KMS-11 (cell line): ENCODE measurements at regions not wholly inside any gene's neighbourhood (a gene's known extent, or its start where the extent isn't known, plus 50 kb on each side); places are given as distances from the start of the nearest gene placed in this dataset.

ENCODE experiments used
- H2AFZ ChIP-seq: fragments of 200-600 bp; sonication (generic); 2 replicates; pipeline ENCODE4 v1.6.1; 2016; ENCODE audit warnings: antibody characterized with exemption, mixed run types, low read depth
- H3K27ac ChIP-seq: fragments of 200-600 bp; sonication (generic); 2 replicates; pipeline ENCODE4 v1.6.1; 2016; ENCODE audit warnings: mild to moderate bottlenecking, mixed run types
- H3K27me3 ChIP-seq: fragments of 200-600 bp; sonication (generic); 2 replicates; pipeline ENCODE4 v1.6.1; 2017; ENCODE audit warnings: mild to moderate bottlenecking, low read depth, mixed run types, moderate library complexity; ENCODE audit not compliant: insufficient read depth
- H3K36me3 ChIP-seq: fragments of 200-600 bp; sonication (generic); 2 replicates; pipeline ENCODE4 v1.6.1; 2017; ENCODE audit warnings: mild to moderate bottlenecking, mixed run types; ENCODE audit not compliant: insufficient read depth
- H3K4me1 ChIP-seq: fragments of 200-600 bp; sonication (generic); 2 replicates; pipeline ENCODE4 v1.6.1; 2016; ENCODE audit warnings: mild to moderate bottlenecking, low read depth, mixed run types; ENCODE audit not compliant: poor library complexity, severe bottlenecking
- H3K4me2 ChIP-seq: fragments of 200-600 bp; sonication (generic); 2 replicates; pipeline ENCODE4 v1.7.0; 2016; ENCODE audit warnings: mild to moderate bottlenecking, mixed run types
- H3K4me3 ChIP-seq: fragments of 200-600 bp; sonication (generic); IDR thresholded peaks from 2 replicates; pipeline ENCODE4 v1.6.1; 2017; ENCODE audit warnings: low read depth, low read length, mixed read lengths; ENCODE audit not compliant: insufficient read depth
- H3K79me2 ChIP-seq: fragments of 200-600 bp; sonication (generic); 2 replicates; pipeline ENCODE4 v1.6.1; 2016; ENCODE audit warnings: low read depth, mixed run types; ENCODE audit not compliant: insufficient read depth
- H3K9ac ChIP-seq: fragments of 200-600 bp; sonication (generic); 2 replicates; pipeline ENCODE4 v1.6.1; 2016; ENCODE audit warnings: mild to moderate bottlenecking, mixed run types
- H4K20me1 ChIP-seq: fragments of 200-600 bp; sonication (generic); 2 replicates; pipeline ENCODE4 v1.6.1; 2016; ENCODE audit warnings: mild to moderate bottlenecking, mixed run types; ENCODE audit not compliant: insufficient read depth
- TF ChIP-seq, protein P1 (sequence below): fragments of 200-600 bp; sonication (generic); conservative IDR thresholded peaks from 2 replicates; pipeline ENCODE4 v1.6.1; 2017; ENCODE audit warnings: low read depth, mild to moderate bottlenecking, antibody characterized with exemption, low read length, moderate library complexity, mixed read lengths

DNA sequence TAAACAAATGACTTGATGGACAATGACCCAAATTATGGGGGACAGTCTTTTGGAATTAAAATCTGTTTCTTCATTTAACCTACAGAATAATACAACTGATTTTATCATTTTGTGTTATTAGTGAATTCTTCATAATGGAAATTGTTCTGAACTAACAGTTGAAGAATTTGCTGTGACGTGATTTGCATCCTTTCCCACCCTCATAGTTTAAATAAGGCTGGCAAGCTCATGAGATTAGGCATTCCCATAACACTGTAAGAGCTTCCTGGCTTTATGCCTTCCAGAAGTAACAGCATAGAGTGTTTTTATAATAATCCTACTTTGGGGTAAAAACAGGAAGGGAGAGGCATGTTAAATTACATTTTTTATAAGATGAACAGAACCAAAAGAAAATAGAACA is 95.7 kb downstream of the ATP6V1G3 start:
- Histone ChIP-seq H3K27ac (no peak overlapping the region), H2AFZ (no peak overlapping the region), H3K27me3 (no peaks in the 10 kb centered on the region)

DNA sequence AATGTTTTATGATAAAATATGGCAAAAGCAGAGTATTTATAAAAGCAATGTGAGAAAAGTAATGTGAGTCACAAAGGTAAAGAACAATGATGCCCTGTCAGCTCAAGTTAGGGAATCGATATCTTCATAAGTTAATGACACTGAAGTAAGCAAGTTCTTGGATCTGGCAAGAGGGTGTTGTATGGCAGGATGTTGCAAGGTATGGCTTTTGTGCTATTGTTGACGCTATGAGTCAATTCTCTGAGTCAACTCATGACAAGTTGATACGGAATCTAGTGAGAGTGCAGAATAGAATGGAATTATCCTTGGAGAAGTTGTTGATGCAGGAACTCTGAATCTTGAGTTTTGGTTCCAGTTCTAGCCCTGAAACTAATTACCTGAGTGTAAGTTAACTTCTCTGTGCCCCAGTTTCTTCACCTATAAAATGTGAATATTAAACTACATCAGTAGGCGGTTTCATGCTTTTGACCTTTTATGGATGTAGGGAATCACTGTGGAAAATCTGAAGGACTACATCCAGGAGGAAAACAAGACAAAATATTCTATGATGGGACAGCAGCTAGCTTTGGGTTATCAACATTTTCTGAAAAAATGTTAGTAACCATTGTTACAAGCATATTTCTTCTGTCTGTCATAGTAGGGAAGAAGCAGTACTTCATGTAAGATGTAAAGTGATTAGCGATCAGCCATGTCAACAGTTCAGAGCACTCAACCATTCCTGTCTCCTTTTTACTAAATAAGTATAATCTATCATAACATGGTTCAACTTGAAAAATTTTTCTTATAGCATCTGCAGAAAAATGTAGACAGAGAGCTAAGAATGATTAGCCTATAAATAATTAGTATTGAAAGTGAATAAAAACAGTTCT is 96.9 kb downstream of the ATP6V1G3 start:
- no peak overlapping the region for H3K9ac ChIP-seq
- H2AFZ ChIP-seq, result no peak overlapping the region
- no peaks in the 10 kb centered on the region for H3K4me1 ChIP-seq
- no peaks in the 10 kb centered on the region for H3K36me3 ChIP-seq
- no peaks in the 10 kb centered on the region for H3K27me3 ChIP-seq
- no peaks in the 10 kb centered on the region for H4K20me1 ChIP-seq
- no peak overlapping the region for H3K4me3 ChIP-seq
- H3K79me2 ChIP-seq, result no peaks in the 10 kb centered on the region
- H3K4me2 ChIP-seq, result no peak overlapping the region
- no peak overlapping the region for H3K27ac ChIP-seq
- TF ChIP-seq, protein P1, sequence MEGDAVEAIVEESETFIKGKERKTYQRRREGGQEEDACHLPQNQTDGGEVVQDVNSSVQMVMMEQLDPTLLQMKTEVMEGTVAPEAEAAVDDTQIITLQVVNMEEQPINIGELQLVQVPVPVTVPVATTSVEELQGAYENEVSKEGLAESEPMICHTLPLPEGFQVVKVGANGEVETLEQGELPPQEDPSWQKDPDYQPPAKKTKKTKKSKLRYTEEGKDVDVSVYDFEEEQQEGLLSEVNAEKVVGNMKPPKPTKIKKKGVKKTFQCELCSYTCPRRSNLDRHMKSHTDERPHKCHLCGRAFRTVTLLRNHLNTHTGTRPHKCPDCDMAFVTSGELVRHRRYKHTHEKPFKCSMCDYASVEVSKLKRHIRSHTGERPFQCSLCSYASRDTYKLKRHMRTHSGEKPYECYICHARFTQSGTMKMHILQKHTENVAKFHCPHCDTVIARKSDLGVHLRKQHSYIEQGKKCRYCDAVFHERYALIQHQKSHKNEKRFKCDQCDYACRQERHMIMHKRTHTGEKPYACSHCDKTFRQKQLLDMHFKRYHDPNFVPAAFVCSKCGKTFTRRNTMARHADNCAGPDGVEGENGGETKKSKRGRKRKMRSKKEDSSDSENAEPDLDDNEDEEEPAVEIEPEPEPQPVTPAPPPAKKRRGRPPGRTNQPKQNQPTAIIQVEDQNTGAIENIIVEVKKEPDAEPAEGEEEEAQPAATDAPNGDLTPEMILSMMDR, result no peak

More for the DNA sequence above, 95.7 kb downstream of the ATP6V1G3 start:
- Histone ChIP-seq H3K4me3 (no peak overlapping the region), H3K4me1 (peaks cover 11% of the 10 kb centered on the region), H3K36me3 (no peaks in the 10 kb centered on the region), H3K9ac (no peak overlapping the region), H3K4me2 (no peak overlapping the region), H3K79me2 (no peaks in the 10 kb centered on the region), H4K20me1 (no peaks in the 10 kb centered on the region)
- TF ChIP-seq, protein P1, result no peak

DNA sequence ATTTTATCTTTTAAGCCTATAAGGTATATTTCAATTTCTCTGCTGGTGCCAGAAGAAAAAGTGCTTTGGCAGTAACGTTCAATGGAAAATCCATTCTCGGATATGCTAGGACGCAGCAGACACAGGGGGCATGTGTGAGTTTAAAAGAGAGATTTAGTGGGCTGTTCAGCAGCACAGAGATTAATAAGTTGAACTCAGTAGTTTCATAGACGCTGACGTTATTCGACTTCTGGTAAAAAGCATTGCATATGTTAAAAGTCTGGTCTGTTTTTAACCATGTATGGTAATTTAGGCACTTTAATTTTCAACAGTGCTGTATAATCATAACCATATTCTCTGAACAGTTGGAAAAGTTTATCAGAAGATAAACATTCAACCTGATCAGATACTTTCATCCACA is 99.6 kb downstream of the ATP6V1G3 start:
- no peak overlapping the region for H2AFZ ChIP-seq
- TF ChIP-seq, protein P1, result no peak
- no peak overlapping the region for H3K4me2 ChIP-seq

DNA sequence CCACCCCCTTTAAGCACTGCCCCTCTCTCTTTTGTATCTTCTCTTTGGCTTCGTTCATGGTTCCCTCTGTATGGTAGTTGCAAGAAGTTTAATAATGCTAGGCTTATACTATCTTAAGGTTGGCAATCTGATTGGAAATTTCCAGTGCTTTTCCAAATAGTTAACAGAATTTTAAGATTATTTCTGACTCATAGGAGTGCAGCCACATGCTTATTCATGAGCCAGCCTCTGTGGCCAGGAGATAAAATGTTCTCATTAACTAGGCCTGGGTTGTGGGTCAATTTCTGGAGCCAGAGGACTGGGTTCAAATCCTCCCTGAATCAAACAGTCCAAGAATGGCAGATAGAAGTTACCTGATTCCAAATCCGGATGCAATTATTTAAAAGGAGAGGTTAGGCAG is 103.1 kb downstream of the ATP6V1G3 start:
- no peaks in the 10 kb centered on the region for H3K79me2 ChIP-seq
- H4K20me1 ChIP-seq, result no peaks in the 10 kb centered on the region
- TF ChIP-seq, protein P1, result no peak
- no peak overlapping the region for H3K4me2 ChIP-seq
- no peaks in the 10 kb centered on the region for H3K4me1 ChIP-seq
- H3K27ac ChIP-seq, result no peak overlapping the region
- H3K9ac ChIP-seq, result no peak overlapping the region
- H3K36me3 ChIP-seq, result no peaks in the 10 kb centered on the region
- H3K27me3 ChIP-seq, result no peaks in the 10 kb centered on the region
- no peak overlapping the region for H2AFZ ChIP-seq
- no peak overlapping the region for H3K4me3 ChIP-seq

More for the DNA sequence above, 99.6 kb downstream of the ATP6V1G3 start:
- no peak overlapping the region for H3K27ac ChIP-seq
- H3K79me2 ChIP-seq, result no peaks in the 10 kb centered on the region
- no peaks in the 10 kb centered on the region for H3K36me3 ChIP-seq
- no peaks in the 10 kb centered on the region for H4K20me1 ChIP-seq
- H3K9ac ChIP-seq, result no peak overlapping the region
- H3K27me3 ChIP-seq, result no peaks in the 10 kb centered on the region
- no peak overlapping the region for H3K4me3 ChIP-seq
- no peaks in the 10 kb centered on the region for H3K4me1 ChIP-seq
